Astrocyte (in vitro differentiated cells and primary cell): ENCODE measurements at regions not wholly inside any gene's neighbourhood (a gene's known extent, or its start where the extent isn't known, plus 50 kb on each side); places are given as distances from the start of the nearest gene placed in this dataset.

Experiments
- EZH2 ChIP-seq: IDR thresholded peaks from 2 replicates; pipeline ENCODE4 v1.6.1; 2012; ENCODE audit warnings: mild to moderate bottlenecking, low read length, inconsistent platforms; ENCODE audit not compliant: insufficient read depth
- TF ChIP-seq, protein P1 (sequence below): IDR thresholded peaks from 2 replicates; pipeline ENCODE4 v1.5.1; 2011; ENCODE audit warnings: low read depth, mild to moderate bottlenecking, inconsistent platforms, low read length, moderate library complexity; ENCODE audit not compliant: insufficient read depth

DNA sequence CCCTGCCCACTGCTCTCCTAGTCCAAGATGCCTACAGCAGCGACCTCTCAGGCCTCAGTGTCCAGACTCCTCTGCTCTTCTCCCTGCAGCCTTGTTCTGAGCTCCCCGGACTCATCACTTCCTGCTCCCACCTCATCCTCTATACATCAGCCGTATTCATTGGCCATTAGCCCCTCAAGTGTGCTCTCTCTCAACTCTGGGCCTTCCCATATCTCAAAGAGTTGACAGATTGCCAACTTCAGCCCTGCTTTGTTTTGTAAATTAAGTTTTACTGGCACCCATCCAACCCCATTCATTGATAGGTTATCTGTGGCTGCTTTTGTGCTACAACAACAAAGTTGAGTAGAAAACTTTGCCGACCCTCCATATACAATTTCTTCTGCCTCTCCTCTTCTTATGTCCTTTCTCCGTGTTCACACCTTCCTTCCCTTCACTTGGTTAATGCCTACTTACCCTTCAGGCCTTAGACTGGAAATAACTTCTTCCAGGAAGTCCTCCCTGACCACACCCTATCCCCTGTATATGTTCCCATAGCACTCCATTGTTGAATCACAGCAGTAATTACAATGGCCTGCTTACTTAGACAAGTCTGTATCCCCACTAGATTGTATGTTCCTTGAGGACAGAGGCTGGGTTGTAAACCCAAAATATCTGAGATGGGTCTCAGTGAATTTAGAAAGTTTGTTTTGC lies 63.4 kb upstream of the TANC2 start:
- TF ChIP-seq, protein P1, sequence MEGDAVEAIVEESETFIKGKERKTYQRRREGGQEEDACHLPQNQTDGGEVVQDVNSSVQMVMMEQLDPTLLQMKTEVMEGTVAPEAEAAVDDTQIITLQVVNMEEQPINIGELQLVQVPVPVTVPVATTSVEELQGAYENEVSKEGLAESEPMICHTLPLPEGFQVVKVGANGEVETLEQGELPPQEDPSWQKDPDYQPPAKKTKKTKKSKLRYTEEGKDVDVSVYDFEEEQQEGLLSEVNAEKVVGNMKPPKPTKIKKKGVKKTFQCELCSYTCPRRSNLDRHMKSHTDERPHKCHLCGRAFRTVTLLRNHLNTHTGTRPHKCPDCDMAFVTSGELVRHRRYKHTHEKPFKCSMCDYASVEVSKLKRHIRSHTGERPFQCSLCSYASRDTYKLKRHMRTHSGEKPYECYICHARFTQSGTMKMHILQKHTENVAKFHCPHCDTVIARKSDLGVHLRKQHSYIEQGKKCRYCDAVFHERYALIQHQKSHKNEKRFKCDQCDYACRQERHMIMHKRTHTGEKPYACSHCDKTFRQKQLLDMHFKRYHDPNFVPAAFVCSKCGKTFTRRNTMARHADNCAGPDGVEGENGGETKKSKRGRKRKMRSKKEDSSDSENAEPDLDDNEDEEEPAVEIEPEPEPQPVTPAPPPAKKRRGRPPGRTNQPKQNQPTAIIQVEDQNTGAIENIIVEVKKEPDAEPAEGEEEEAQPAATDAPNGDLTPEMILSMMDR: no peak
- TF ChIP-seq EZH2: no peak
